ENCODE measurements at regions not wholly inside any gene's neighbourhood (a gene's known extent, or its start where the extent isn't known, plus 50 kb on each side); places are given as distances from the start of the nearest gene placed in this dataset.

DNA sequence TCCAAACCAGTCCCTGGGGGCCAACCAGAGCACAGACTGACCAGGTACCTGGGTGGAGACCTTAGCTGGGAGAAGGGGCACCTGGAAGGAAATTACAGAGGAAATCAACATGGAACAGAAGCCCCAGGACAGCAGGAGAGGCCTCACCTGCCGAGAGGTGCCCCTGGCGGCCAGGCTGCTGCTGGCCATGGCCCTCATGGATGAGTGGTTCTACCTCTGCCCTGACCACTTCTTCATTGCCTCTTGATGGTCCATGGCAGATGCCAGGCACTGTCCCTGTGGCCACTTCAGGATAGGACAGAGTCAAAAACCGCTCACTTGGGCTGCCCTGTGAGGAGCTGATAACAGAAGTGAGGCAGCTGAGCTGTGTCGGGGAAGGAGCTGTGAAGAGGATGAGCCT lies 73.1 kb upstream of the GNG2 start:
- no peak for DNase-seq
- Mint-ChIP-seq H3K4me3 (no peak overlapping the region), H3K27ac (no peak overlapping the region), H3K9me3 (peaks cover 12 to 36% (median 21%) of the 10 kb centered on the region in 11 donors), H3K27me3 (peaks cover 10 to 69% (median 11%) of the 10 kb centered on the region in 5 donors), H3K36me3 (peaks cover 5 to 22% (median 15%) of the 10 kb centered on the region in 5 donors), H3K4me1 (peaks cover 0 to 5% (median under 1%) of the 10 kb centered on the region in 7 donors)
- H3K27ac ChIP-seq (ENCODE audit: low read depth, low read length), result no peak overlapping the region
- H3K9me3 ChIP-seq (ENCODE audit: control insufficient read depth in 2 of 3, low read length in 3 of 3), result peaks cover 0 to 17% (median 3%) of the 10 kb centered on the region in 3 experiments
- CTCF ChIA-PET, result no interaction called here
- no peak for ATAC-seq
- POLR2A ChIA-PET, result no interaction called here
- no peaks in the 10 kb centered on the region for H3K36me3 ChIP-seq (ENCODE audit: control insufficient read depth in 2 of 3, insufficient read depth in 3 of 3, low read length in 3 of 3)
- H3K4me3 ChIP-seq (ENCODE audit: low read length), result no peak overlapping the region
- intact Hi-C loops (cut with micrococcal nuclease), result loop anchor here in 1 of 2 donors (10.0 kb wide), 2 partner anchors 233 to 693 kb away; partner anchors contain the start of gene TRIM9
- no peaks in the 10 kb centered on the region for H3K27me3 ChIP-seq (ENCODE audit: control insufficient read depth in 2 of 2, insufficient read depth in 2 of 2, low read length in 2 of 2)
- no peaks in the 10 kb centered on the region for H3K4me1 ChIP-seq (ENCODE audit: control insufficient read depth in 2 of 2, insufficient read depth in 2 of 2, low read length in 2 of 2)

GRCh38 chr14:51789114-51789513 lies 71.3 kb upstream of the GNG2 start:
- DNase-seq, result no peak
- Histone ChIP-seq H3K9me3 (ENCODE audit: control insufficient read depth in 2 of 3, low read length in 3 of 3) (peaks cover 0 to 17% (median 3%) of the 10 kb centered on the region in 3 experiments), H3K27ac (ENCODE audit: low read depth, low read length) (no peak overlapping the region), H3K27me3 (ENCODE audit: control insufficient read depth in 2 of 2, insufficient read depth in 2 of 2, low read length in 2 of 2) (no peaks in the 10 kb centered on the region), H3K4me3 (ENCODE audit: low read length) (no peak overlapping the region), H3K4me1 (ENCODE audit: control insufficient read depth in 2 of 2, insufficient read depth in 2 of 2, low read length in 2 of 2) (no peaks in the 10 kb centered on the region), H3K36me3 (ENCODE audit: control insufficient read depth in 2 of 3, insufficient read depth in 3 of 3, low read length in 3 of 3) (no peaks in the 10 kb centered on the region)
- Mint-ChIP-seq H3K36me3 (peaks cover 5 to 22% (median 15%) of the 10 kb centered on the region in 5 donors), H3K4me3 (no peak overlapping the region), H3K4me1 (peaks cover 0 to 4% (median 0%) of the 10 kb centered on the region in 7 donors), H3K9me3 (peaks cover 12 to 36% (median 21%) of the 10 kb centered on the region in 11 donors), H3K27ac (no peak overlapping the region), H3K27me3 (peaks cover 10 to 63% (median 11%) of the 10 kb centered on the region in 5 donors)
- ATAC-seq, result peak; percentile 41
- ChIA-PET CTCF (interaction anchor here (1.6 kb wide), 1 partner anchor 8 kb away, joined by 5 read pairs; no protein-coding TSS in a partner anchor), POLR2A (no interaction called here)
- intact Hi-C loops (cut with micrococcal nuclease), result loop anchor here in 1 of 2 donors (10.0 kb wide), 2 partner anchors 234 to 694 kb away; partner anchors contain the start of gene TRIM9

DNA sequence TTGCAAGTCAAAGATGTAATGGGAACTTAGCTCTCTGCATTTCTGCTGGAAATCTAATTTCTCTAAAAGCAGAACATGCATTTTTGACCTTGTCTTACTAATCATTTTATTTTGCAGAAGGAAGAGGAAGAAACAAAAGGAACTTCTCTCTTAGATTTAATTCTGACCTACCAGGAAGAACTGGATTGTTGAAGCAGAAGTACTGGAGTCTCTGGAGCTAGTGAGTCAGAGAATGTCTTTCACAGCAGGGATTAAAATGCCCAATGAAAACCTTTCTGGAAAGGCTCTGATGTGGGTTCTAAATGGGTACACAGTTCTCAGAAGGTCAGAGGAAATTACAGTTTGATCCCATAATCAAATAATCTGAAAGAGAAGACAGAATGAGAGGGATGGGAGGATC lies 70.8 kb upstream of the GNG2 start:
- H3K4me3 ChIP-seq (ENCODE audit: low read length), result no peak overlapping the region
- peaks cover 0 to 17% (median 3%) of the 10 kb centered on the region in 3 experiments for H3K9me3 ChIP-seq (ENCODE audit: control insufficient read depth in 2 of 3, low read length in 3 of 3)
- ChIA-PET CTCF (interaction anchor here (1.6 kb wide), 1 partner anchor 9 kb away, joined by 5 read pairs; no protein-coding TSS in a partner anchor), POLR2A (no interaction called here)
- Mint-ChIP-seq H3K27ac (no peak overlapping the region), H3K4me3 (no peak overlapping the region), H3K4me1 (peaks cover 0 to 4% (median 0%) of the 10 kb centered on the region in 7 donors), H3K27me3 (peaks cover 10 to 58% (median 11%) of the 10 kb centered on the region in 5 donors), H3K9me3 (peaks cover 12 to 34% (median 21%) of the 10 kb centered on the region in 11 donors), H3K36me3 (peaks cover 5 to 22% (median 15%) of the 10 kb centered on the region in 5 donors)
- intact Hi-C loops (cut with micrococcal nuclease), result loop anchor here in 1 of 2 donors (10.0 kb wide), 2 partner anchors 235 to 695 kb away; partner anchors contain the start of gene TRIM9
- H3K36me3 ChIP-seq (ENCODE audit: control insufficient read depth in 2 of 3, insufficient read depth in 3 of 3, low read length in 3 of 3), result no peaks in the 10 kb centered on the region
- ATAC-seq (peak; percentile 74), DNase-seq (no peak)
- H3K27me3 ChIP-seq (ENCODE audit: control insufficient read depth in 2 of 2, insufficient read depth in 2 of 2, low read length in 2 of 2), result no peaks in the 10 kb centered on the region
- H3K27ac ChIP-seq (ENCODE audit: low read depth, low read length), result no peak overlapping the region
- no peaks in the 10 kb centered on the region for H3K4me1 ChIP-seq (ENCODE audit: control insufficient read depth in 2 of 2, insufficient read depth in 2 of 2, low read length in 2 of 2)

DNA sequence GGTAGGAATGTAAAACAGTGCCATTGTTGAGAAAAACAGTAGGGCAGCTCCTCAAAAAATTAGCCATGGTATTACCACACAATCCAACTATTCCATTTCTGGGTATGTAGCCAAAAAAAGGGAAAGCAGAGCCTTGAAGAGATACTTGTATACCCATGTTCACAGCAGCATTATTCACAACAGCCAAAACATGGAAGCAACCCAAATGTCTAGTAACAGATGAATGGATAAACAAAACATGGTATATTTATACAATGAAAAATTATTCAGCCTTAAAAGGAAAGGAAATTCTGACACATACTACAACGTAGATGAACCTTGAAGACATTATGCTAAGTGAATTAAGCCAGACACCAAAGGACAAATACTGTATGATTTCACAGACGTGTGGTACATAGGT lies 67.6 kb upstream of the GNG2 start:
- Histone ChIP-seq H3K36me3 (ENCODE audit: control insufficient read depth in 2 of 3, insufficient read depth in 3 of 3, low read length in 3 of 3) (no peaks in the 10 kb centered on the region), H3K9me3 (ENCODE audit: control insufficient read depth in 2 of 3, low read length in 3 of 3) (no peaks in the 10 kb centered on the region), H3K4me1 (ENCODE audit: control insufficient read depth in 2 of 2, insufficient read depth in 2 of 2, low read length in 2 of 2) (no peaks in the 10 kb centered on the region), H3K4me3 (ENCODE audit: low read length) (no peak overlapping the region), H3K27me3 (ENCODE audit: control insufficient read depth in 2 of 2, insufficient read depth in 2 of 2, low read length in 2 of 2) (no peaks in the 10 kb centered on the region), H3K27ac (ENCODE audit: low read depth, low read length) (no peak overlapping the region)
- ChIA-PET CTCF (interaction anchor here (0.8 to 1.3 kb wide), 2 partner anchors 11 to 42 kb away, joined by 3 to 5 read pairs; no protein-coding TSS in a partner anchor), POLR2A (interaction anchor here (0.6 kb wide), 1 partner anchor 100 kb away, joined by 3 read pairs; no protein-coding TSS in a partner anchor)
- DNase-seq (no peak), ATAC-seq (no peak)
- Mint-ChIP-seq H3K9me3 (peaks cover 0 to 2% (median under 1%) of the 10 kb centered on the region in 11 donors), H3K36me3 (peaks cover 0 to 6% (median 0%) of the 10 kb centered on the region in 5 donors), H3K4me3 (no peak overlapping the region), H3K27me3 (peaks cover 4 to 33% (median 10%) of the 10 kb centered on the region in 5 donors), H3K4me1 (peaks cover 0 to 2% (median 0%) of the 10 kb centered on the region in 7 donors), H3K27ac (no peak overlapping the region)
- intact Hi-C loops (cut with micrococcal nuclease), result no loop called here

DNA sequence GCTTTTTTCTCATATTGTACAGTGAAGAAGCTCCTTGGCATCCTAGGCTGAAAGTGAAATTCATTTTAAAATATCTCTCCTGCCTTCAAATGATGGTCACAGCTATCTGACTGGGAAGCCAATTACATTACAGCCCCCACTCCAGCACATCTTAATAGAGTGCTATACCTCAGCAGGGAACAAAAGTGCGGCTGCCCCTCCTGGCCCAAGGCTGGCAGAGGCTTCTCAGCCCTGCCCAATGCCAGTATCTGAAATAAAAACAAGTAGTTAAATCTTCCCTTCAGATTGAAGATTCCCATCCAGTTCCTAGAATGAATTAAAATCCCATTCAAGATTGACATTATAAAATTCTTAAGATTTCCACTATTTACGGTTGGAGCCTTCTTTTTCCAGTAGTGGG lies 54.9 kb upstream of the GNG2 start:
- ChIA-PET CTCF (interaction anchor here (0.7 kb wide), 1 partner anchor 613 kb away, joined by 3 read pairs; no protein-coding TSS in a partner anchor), POLR2A (no interaction called here)
- peaks cover 0 to 19% (median 0%) of the 10 kb centered on the region in 5 donors for H3K27me3 Mint-ChIP-seq
- H3K4me1 Mint-ChIP-seq, result peaks cover 0 to 10% (median 0%) of the 10 kb centered on the region in 7 donors
- DNase-seq (peak in 1 of 9 donors; percentile 6), ATAC-seq (no peak)
- peak overlapping the region in 1 of 9 donors; percentile 12 for H3K27ac Mint-ChIP-seq
- H3K27me3 ChIP-seq (ENCODE audit: control insufficient read depth in 2 of 2, insufficient read depth in 2 of 2, low read length in 2 of 2), result no peaks in the 10 kb centered on the region
- no peaks in the 10 kb centered on the region for H3K36me3 ChIP-seq (ENCODE audit: control insufficient read depth in 2 of 3, insufficient read depth in 3 of 3, low read length in 3 of 3)
- H3K4me3 ChIP-seq (ENCODE audit: low read length), result no peak overlapping the region
- peaks cover 0 to 11% (median 6%) of the 10 kb centered on the region in 5 donors for H3K36me3 Mint-ChIP-seq
- H3K27ac ChIP-seq (ENCODE audit: low read depth, low read length), result no peak overlapping the region
- intact Hi-C loops (cut with micrococcal nuclease), result no loop called here
- H3K4me3 Mint-ChIP-seq, result no peak overlapping the region
- peaks cover 0 to 3% (median 0%) of the 10 kb centered on the region in 3 experiments for H3K9me3 ChIP-seq (ENCODE audit: control insufficient read depth in 2 of 3, low read length in 3 of 3)
- no peaks in the 10 kb centered on the region for H3K4me1 ChIP-seq (ENCODE audit: control insufficient read depth in 2 of 2, insufficient read depth in 2 of 2, low read length in 2 of 2)
- H3K9me3 Mint-ChIP-seq, result peaks cover 0 to 19% (median 3%) of the 10 kb centered on the region in 11 donors

DNA sequence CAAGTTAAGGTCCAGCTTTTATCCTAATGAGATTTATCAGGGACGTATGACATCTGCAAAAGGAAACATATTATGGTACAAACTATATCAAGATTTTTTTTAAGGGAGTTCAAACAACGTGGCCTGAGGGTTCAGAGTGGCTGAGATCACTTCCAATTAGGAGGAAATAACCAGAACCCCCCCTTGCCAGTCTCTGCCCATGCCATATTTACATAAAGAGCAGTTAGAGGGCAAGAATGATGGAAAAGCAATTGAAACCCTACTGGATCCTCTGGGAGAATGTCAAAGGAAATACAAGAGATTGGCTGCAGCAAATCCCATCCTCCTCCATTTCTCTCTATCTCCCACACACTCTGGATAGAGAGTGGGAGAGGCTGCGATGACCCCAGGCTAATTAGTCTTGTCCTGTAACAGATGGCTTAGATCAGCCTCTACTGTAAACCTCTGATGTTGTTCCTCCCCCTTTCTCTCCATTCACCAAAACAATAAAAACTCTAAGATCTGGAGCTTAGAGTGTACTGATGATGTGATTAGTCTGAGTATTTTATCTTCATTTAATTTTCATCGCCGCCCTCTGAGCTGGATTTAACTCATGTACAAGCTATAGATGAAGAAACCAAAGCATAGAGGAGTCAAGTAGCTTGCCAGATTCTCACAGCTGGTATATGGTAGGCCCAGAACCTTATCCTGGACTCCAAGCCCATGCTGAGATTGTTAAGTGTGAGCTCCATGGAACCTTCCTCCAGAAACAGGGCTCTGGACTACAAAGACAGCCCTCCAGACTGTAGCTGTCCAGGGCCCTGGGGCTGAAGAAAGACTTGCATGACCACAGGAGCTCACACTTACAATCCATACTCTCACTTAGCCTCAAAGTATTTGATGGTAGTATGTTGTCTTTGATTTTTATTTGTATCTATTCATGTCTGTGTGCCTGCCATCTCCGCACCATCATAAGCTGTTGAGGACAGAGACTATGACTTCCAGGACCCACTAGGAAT lies 54.1 kb upstream of the GNG2 start:
- no peaks in the 10 kb centered on the region for H3K36me3 ChIP-seq (ENCODE audit: control insufficient read depth in 2 of 3, insufficient read depth in 3 of 3, low read length in 3 of 3)
- Mint-ChIP-seq H3K27ac (no peak overlapping the region), H3K4me3 (no peak overlapping the region), H3K36me3 (peaks cover 0 to 11% (median 6%) of the 10 kb centered on the region in 5 donors), H3K4me1 (peaks cover 0 to 10% (median 0%) of the 10 kb centered on the region in 7 donors), H3K9me3 (peaks cover 0 to 15% (median 3%) of the 10 kb centered on the region in 11 donors), H3K27me3 (peaks cover 0 to 15% (median 0%) of the 10 kb centered on the region in 5 donors)
- ATAC-seq (no peak), DNase-seq (no peak)
- H3K27me3 ChIP-seq (ENCODE audit: control insufficient read depth in 2 of 2, insufficient read depth in 2 of 2, low read length in 2 of 2), result no peaks in the 10 kb centered on the region
- ChIA-PET CTCF (interaction anchor here (0.7 kb wide), 1 partner anchor 613 kb away, joined by 3 read pairs; no protein-coding TSS in a partner anchor), POLR2A (no interaction called here)
- intact Hi-C loops (cut with micrococcal nuclease), result no loop called here
- no peaks in the 10 kb centered on the region for H3K4me1 ChIP-seq (ENCODE audit: control insufficient read depth in 2 of 2, insufficient read depth in 2 of 2, low read length in 2 of 2)
- no peak overlapping the region for H3K27ac ChIP-seq (ENCODE audit: low read depth, low read length)
- peaks cover 0 to 3% (median 0%) of the 10 kb centered on the region in 3 experiments for H3K9me3 ChIP-seq (ENCODE audit: control insufficient read depth in 2 of 3, low read length in 3 of 3)
- no peak overlapping the region for H3K4me3 ChIP-seq (ENCODE audit: low read length)
